HuH-7.5 (cell line): ENCODE measurements at regions not wholly inside any gene's neighbourhood (a gene's known extent, or its start where the extent isn't known, plus 50 kb on each side); places are given as distances from the start of the nearest gene placed in this dataset.

Source experiments
- DNase-seq: peaks from one replicate; pipeline ENCODE4 v3.0.0; 2011; ENCODE audit warnings: low spot score

DNA sequence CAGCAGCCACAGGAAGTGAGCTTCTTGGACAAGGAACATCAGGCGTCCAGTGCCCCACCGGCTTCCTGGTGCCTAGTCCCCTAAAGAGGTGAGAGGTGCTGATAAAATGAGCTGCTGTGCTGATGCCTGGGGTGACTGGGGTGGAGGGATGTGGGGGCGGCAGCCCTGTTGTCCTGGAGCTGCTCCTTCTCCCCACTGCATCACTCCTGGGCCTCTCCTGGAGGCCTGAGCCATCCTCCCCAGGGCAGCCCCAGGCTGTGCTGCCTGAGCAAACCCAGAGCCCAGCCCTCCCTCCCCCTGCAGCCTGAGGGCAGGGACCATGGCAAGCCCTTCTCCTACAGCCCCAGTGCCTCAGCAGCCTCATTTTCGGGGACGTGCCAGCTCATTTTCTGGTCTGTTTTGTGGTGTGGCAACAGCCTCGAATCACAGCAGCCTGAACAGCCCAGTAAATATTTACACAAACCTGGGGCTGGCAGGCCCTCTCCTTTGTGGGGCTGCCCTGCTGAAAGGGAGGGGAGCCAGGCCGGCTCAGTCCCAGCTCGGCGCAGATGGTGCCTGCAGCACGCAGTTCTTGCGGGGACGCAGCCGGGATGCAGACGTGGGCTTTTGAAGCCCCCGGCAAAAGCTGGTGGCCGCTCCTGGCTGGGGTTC is 259.9 kb downstream of the DLL1 start:
- DNase-seq, result no peak

DNA sequence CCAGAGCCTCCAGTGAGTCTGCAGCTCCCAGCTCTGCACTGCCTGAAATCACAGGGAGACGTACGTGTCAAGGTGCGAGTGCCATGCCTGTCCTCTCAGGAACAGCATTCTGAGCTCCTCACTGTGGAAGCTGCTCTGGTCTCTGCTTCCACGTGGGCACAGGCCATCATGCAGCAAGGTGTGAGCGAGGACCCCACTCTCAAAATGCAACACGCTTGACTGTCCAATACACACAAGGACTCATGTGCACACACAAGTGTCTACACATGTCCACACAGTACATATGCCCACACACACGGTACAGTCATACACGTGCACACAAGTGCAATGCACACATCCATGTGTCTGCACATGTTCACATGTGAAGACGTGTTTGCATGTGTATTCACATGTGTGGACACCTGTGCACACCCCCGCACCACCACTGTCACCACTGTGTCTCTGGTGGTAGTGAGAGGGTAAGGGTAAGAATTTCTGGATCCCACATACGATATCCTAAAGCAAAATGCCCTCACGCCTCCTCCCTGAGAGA is 260.5 kb downstream of the DLL1 start:
- DNase-seq, result no peak

DNA sequence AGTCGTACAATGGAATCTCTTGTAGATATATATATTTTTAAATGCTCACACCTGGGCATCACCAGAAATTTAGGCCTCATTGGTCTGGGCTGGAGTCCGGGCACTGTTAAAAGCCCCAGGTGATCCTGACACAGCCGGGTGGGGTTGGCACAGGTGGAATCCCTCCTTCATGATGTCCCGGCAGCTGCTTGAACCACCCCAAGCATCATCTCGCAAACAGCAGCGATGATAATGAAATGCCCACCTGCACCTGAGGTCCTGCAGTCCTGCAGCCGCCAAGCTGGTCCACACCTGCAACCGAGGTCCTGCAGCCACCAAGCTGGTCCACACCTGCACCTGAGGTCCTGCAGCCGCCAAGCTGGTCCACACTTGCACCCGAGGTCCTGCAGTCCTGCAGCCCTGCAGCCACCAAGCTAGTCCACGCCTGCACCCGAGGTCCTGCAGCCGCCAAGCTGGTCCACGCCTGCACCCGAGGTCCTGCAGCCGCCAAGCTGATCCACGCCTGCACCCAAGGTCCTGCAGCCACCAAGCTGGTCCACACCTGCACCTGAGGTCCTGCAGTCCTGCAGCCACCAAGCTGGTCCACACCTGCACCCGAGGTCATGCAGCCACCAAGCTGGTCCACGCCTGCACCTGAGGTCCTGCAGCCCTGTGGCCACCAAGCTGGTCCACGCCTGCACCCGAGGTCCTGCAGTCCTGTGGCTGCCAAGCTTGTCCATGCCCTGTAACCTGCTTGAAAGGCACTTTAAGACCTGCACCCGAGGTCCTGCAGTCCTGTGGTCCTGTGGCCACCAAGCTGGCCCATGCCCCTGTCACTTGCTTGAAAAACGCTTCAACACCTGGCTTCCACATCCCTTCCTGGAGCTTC is 261.2 kb downstream of the DLL1 start:
- no peak for DNase-seq

DNA sequence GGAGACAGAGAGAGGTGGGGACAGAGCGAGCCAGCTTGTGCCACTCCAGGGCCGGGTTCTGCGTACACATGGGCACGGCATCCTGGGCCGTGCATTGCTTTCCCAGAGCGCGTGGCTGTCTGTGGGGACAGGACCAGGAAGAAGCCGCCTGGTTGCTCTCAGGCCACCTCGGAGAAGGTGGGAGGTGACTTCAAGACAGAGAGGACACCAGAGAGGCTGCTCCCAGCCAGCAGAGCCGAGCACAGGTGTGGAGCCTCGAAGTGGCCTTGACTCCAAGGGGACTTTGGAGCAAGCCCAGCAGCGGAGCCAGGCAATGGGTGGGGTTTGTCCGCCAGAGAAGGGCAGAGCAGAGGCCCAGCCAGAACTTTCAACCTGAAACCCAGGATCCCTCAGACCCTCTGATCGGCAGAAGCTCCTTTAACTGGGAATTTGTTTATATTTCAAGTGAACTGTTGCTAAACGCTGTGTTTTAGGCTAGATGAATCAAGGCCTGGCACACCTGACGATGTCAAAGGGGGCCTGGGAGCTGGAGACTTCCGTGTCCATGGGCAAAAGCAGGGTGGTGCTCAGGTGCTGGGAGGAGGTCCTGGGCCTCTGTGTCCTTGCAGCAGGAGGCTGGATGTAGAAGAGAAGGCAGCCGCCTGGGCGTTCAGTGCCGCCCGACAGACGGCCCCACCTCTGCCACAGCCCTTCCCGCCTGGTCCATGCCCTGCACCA is 262.1 kb downstream of the DLL1 start:
- DNase-seq, result no peak

DNA sequence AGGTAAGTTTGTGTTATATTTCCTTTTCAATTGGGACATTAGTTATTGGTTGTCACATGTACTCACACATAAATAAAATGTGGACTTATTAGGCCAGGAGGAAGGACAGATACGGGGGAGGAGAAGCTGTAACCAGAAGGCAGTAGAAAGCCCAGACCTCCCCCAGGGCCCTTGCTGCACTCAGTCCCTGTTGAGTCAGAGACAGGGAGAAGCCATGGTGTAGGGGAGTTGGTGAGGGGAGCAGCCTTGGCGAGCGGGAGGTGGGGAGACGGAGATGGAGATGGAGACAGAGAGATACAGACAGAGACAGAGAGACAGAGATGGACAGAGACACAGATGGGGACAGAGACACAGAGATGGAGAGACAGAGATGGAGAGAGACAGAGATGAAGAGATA is 263.2 kb downstream of the DLL1 start:
- DNase-seq, result no peak

DNA sequence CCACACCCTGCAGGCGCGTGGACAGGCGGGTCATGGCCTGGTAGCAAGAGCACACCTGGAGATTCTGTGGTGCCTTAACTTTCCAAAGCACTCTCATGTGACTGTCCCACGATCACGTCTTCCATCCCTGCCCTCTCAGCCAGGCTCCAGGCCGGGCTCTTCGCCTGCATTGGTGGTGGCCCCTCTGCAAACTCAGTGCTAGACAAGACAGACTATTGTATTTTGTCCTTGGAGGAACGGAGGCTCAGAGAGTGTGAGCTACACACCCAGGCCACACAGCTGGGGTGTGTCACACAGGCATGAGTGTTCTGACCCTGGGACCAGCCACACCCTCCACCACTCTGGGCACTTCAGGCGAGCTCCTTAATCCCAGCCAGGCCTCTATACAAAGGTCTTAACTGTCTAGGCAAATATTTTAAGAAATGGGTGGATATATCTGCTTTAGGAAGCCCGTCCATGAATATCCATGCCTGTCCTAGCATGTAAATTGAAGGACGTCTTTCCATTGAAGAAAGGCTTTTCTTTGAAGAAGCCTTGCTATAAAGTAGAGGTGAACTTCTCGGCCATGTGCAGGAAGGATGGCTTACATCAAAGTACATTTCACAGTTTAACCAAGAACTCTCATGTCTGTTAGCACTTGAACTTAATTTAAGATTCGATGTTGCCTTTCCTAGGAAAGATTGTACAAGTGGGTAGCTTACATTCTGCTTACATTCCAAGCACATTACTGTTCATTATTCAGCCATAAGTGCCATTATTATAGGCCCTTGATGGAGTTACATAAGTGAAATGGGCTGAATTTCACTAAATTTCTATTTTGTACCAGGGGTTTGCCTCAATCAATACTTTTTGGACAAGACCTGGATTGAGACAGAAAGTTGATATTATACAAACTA is 263.9 kb downstream of the DLL1 start:
- DNase-seq, result no peak

DNA sequence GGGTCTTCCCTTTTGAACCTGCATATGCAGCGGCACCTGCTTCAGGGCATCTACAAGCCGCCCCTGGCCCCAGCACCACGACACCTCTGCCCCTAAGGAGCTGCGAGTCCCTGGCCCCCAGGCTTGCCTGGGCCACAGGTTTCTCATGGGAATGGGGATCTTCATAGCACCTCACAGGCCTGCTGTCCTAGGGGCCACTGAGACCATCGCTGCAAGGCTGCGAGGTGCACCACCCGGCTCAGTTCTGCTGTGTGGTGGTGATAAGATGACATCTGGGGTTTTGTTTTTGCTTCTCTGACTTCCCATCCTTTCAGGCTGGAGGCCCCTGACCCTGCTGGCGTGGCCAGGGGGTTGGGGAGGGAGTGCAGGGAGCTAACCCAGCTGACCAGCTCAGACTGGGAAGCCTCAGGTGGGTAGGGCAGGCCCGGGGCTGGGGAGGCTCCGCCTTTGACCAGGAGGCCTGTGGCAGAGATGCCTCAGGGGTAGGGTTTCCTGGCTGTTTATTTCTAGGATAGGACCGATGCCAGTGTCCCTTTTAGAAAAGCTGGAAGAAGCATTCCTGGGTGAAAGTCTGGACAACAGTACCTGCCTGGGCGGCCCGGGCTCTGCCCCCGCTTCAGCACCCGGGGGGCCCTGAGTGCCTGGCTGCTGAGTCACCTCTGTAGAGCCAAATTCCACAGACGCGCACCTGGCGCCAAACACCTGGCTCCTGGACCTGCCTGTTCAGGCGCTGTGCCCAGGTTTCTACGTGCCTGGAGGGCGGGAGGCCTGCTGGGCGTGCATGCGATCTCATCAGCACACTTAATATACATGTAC is 264.7 kb downstream of the DLL1 start:
- no peak for DNase-seq

DNA sequence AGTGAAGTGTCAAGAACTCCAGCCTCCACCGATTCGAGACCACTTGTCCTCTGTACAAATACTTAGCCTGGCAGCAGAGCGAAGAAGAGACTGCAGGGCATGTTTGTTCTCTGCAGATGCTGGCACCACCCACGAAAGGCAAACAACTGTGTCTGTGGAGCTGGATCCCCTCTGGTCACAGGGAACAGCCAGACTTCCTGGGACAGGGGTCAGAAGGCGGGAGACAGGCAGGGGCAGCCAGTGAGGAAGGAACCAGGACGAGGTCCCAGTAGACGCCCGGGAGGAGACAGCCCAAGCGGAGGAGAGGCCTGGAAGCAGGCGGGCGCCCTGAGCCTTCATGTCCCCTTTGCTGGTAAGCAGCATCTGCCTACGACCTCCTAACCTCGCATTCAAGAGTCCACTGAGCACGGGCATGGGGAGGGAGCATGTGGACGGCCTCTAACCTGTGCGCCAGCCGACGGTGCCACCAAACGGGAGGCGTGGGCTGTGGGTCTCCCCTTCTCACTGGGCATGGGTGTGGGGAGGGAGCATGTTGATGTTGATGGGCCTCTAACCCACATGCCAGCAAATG is 265.5 kb downstream of the DLL1 start:
- DNase-seq, result no peak

DNA sequence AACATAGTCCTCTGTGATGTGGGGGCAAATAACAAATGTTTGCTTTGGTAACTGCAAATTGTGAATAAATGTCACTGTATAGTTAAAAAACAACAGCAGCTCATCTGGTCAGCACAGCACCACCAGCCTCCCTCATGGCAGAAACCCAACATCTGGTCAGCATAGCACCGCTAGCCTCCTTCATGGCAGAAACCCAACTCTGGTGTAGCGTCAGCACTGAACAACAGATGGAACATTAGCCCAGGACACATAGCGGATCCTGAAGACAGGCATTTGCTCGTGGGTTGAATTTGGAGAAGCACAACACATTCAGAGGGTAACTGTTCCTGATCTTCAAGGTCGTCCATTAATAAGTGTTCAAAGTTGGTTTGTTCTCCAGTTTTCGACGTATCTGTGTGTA is 265.9 kb downstream of the DLL1 start:
- DNase-seq, result no peak

DNA sequence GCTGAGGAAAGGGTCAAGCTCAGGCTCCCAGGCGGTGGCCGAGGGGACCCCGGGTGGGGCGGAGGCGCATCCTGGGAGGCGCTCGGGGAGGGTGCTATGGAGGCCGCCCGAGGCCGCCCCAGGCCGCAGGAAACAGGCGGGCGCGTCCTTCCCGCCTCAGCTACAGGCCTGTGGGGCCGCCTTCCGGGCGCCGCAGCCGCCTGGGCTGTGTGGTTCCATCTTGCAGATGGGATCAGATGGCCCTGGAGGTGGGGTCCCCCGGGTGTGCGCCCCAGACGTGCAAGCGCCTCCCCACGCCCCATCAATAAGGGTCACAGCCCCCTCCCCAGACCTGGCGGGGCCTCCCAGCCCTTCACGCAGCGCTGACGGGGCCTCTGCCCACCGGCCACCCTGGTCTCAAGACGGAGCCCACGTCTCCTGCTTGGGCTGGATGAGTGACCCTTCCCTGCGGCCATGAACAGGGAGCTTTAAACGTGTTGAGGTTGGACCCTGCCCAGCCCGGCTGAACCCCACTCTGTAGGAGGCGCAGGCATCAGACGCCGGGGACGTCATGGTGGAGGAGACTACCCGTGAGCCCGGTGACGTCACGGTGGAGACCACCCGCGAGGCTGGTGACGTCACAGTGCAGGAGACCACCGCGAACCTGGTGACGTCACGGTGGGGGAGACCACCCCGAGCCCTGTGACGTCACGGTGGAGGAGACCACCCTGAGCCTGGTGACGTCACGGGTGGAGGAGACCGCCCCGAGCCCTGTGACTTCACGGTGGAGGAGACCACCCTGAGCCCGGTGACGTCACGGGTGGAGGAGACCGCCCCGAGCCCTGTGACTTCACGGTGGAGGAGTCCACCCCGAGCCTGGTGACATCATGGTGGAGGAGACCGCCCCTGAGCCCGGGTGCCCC is 267.0 kb downstream of the DLL1 start:
- no peak for DNase-seq

DNA sequence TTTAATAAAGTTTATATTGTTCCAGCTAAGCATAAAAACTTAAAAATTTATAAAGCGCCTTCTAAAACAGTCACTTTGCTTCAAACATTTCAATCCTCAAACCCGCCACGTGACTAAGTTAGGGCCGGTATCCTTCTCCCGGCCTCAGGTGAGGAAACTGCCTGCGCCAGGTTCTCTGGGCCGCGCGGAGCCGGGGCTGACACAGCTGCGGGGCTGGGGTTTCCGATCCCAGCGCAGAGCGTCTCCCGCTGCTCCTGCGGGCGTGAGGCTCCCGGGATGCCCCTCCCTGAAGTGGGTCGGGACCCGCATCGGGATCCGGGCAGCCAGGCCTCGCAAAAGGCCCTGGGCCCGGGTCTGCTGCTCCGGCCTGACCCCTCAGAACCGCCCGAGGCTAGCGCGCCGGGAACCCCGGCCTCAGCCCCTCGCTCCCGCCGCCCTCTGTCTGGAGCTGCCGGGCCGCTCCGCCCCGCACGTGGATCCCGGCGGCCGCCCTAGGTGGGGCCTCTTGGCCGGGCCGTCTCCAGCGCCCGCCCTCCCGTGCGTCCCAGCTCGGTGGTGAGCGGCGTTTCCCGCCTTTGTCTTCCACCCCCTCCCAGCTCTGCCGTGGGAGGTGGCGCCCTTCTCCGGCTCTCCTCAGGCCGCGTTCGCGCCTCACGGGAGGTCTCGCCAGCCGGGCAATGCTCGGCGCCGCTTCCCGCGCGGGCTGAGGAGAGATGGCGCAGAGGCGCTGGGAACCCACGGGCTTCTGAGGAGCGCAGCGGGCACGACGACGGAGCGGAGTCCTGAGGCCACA is 267.9 kb downstream of the DLL1 start:
- DNase-seq, result no peak

DNA sequence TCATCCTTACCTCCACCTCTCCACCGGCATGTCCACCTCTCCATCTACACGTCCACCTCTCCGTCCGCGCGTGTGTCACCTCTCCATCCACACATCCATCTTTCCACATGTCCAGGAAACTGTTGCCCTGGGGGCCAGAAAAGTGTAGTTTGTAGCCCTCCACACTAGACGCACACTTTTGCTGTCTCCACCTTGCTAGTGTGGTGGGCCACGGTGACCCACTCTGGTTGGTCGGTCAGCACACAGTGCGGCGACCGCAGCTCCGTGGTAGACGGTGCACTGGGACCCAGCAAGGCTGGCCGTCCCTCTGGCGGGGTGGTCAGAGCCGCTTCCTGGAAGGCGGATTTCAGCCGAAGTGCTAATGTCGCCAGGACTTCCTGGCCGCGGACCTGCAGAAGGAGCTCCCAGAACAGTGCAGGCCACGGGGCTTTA is 268.6 kb downstream of the DLL1 start:
- DNase-seq, result no peak

DNA sequence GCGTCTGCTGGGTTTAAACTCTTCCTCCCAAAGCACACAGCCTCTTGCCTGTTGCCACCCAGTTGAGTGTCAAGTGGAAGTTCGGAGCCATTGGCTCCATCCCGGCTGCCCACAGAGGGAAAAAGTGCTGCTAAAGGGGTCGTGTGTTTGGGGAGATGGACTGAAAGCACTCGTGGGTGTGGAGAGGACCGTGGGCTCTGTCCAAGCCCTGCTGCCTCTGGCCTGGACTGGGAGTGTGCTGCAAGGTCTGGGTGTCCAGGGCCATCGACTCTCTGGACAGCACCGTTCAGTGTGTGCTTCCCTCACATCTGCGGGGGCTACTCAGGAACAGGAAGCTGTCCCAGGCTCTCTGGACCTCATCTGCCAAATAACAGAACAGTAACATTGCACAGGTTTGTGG is 269.3 kb downstream of the DLL1 start:
- no peak for DNase-seq

DNA sequence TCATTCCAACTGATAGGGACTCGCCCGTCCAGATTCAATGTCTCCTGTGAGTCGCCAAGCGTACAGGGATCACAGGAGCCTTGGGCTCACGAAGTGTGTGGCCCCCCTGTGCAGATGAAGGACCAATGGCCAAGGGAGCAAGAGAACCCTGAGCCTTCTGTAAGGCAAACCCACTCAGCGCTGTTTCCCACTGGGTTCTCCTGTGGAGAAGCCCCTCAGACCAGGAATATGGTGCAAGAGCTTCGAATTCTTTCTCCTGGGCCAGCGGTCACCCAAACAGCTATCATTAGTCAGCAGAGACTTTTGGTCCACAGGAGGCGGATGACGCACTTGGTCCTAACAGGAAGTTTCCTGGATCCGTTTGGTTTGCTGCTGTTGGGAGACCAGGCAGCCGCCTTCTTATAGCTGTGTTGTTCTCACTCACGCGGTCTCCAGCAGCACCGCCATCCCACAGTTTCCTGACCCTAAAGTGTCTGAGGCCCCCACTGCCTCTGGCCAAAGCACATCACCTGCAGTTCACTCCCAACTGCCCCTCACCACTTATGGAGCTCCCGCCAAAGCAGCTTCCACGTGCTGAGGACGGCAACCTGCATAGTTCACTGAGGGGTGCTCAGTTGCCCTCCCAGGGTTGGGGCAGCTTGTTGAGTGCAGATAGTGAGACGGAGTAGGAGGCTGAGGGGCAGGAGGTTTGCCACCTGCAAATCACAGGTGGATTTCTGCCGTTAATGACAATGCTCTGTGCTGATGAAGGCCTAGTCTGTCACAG is 268.6 kb downstream of the ERMARD start:
- DNase-seq, result no peak

DNA sequence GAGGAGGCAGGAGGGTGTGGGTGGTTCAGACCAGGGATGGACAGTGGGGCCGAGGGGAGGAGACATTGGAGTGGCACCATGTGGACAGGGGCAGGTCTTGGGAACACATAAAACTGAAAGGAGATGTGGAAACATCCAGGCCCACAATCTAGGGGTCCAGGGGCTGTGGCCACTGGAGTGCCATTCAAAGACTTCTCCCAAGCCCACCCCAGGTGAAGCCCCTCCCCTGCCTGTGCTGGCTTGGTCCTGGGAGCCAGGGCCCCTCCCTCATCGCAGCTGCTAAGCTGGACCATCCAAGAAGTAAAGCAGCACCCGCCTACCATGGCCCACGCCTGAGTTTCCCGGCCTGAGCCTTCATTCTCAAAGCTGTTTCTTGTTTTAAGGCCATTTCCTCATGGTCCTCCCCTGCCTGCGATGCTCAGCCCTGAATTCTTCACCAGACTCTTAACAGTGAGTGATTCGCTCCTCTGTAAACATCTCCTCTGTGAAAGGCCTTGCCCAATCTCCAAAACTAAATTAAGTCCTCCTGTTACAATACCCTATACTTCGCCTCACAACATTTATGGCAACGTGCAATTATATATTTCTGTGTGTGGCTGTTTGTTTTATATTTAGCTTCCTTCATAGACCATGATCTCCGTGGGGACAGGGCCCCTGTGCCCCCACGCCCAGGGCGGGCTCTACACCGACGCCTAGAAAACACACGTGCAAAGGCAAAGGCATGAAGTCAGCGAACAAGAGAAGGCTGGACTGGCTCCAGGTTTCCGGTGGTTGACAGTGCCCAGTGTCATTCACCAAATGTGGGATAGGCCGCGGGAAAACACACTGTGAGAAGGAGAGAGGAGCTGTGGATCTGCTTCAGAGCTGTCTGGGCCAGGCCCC is 267.8 kb downstream of the ERMARD start:
- no peak for DNase-seq

DNA sequence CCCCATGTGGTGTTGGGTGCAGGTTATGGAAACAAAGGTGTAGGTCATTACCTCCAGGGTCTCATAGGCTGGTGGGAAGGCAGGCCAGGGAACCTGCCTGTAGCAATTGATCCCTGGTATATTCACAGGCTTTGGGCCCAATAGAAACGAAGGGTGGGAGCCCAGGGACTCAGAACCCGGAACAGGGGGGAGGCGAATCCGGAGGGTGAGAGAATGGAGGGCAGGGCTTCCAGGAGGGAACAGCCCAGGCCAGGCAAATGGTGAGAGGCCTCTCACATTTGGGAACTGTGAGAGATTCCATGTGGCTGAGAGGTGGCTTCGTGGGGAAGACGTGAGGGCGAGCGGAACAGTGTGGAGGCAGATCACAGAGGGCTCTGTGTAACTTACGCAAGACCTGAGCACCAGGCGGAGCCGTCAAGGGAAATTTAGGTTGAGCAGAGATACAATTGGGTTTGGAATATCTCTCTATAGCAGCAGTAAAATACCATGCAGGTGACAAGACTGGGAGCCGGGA is 267.1 kb downstream of the ERMARD start:
- DNase-seq, result no peak
